AG04450 (cell line): ENCODE measurements at regions not wholly inside any gene's neighbourhood (a gene's known extent, or its start where the extent isn't known, plus 50 kb on each side); places are given as distances from the start of the nearest gene placed in this dataset.

ENCODE experiments used
- CTCF ChIA-PET: fragments of 300-600, 350-600 bp; formaldehyde crosslinking; extraction: SDS; loops from one replicate; lab custom pipeline; 2022; ENCODE audit warnings: antibody characterized with exemption, inconsistent platforms; lab: Charles Lee
- POLR2A ChIA-PET: fragments of 350-600 bp; formaldehyde crosslinking; extraction: SDS; loops from one replicate; lab custom pipeline; 2021; ENCODE audit warnings: antibody characterized with exemption, inconsistent platforms; lab: Yijun Ruan, JAX
- DNase-seq: peaks from one replicate; pipeline ENCODE4 v3.0.0-alpha.2; 2011; ENCODE audit warnings: low read depth, low spot score
- H3K27ac ChIP-seq: one replicate; pipeline ENCODE4 v1.5.1; 2012; ENCODE audit warnings: low read depth, low read length, control low read depth
- H3K27me3 ChIP-seq: one replicate; pipeline ENCODE4 v1.6.0; 2012; ENCODE audit warnings: low read length; ENCODE audit not compliant: control insufficient read depth, insufficient read depth
- H3K4me3 ChIP-seq: 2 replicates; pipeline ENCODE4 v1.5.1; 2011; ENCODE audit warnings: mild to moderate bottlenecking, low read depth, low read length, control low read depth
- H3K9me3 ChIP-seq: 2 replicates; pipeline ENCODE4 v1.5.1; 2012; ENCODE audit warnings: low read length; ENCODE audit not compliant: control insufficient read depth, insufficient read depth
- TF ChIP-seq, protein P1 (sequence below): IDR thresholded peaks from 2 replicates; pipeline ENCODE4 v1.5.1; 2011; ENCODE audit warnings: low read depth, low read length, control low read depth, inconsistent platforms

DNA sequence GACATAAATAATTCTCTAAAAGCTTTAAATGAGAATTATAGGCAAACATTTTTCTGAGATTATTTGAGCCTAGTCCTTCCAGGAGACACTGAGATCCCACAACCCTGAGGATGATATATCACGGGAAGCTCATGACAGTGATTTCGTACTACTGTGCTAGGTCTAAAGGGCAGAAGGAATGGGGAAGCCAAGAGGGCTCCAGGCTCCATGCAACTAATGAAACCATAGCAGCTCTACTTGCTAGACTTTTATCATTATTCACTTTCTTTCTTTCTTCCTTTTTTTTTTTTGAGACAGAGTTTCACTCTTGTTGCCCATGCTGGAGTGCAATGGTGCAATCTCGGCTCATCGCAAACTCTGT, 57.3 kb upstream of the SGK1 start:
- Histone ChIP-seq H3K9me3 (no peaks in the 10 kb centered on the region), H3K27me3 (no peaks in the 10 kb centered on the region), H3K27ac (no peak overlapping the region), H3K4me3 (no peak overlapping the region)
- ChIA-PET CTCF (interaction anchor here (0.6 kb wide), 1 partner anchor 237 kb away, joined by 4 read pairs; no protein-coding TSS in a partner anchor), POLR2A (interaction anchor here (0.5 to 0.7 kb wide), 2 partner anchors 11 to 150 kb away, joined by 3 to 5 read pairs; no protein-coding TSS in a partner anchor)
- no peak for DNase-seq
- TF ChIP-seq, protein P1, sequence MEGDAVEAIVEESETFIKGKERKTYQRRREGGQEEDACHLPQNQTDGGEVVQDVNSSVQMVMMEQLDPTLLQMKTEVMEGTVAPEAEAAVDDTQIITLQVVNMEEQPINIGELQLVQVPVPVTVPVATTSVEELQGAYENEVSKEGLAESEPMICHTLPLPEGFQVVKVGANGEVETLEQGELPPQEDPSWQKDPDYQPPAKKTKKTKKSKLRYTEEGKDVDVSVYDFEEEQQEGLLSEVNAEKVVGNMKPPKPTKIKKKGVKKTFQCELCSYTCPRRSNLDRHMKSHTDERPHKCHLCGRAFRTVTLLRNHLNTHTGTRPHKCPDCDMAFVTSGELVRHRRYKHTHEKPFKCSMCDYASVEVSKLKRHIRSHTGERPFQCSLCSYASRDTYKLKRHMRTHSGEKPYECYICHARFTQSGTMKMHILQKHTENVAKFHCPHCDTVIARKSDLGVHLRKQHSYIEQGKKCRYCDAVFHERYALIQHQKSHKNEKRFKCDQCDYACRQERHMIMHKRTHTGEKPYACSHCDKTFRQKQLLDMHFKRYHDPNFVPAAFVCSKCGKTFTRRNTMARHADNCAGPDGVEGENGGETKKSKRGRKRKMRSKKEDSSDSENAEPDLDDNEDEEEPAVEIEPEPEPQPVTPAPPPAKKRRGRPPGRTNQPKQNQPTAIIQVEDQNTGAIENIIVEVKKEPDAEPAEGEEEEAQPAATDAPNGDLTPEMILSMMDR: no peak

- H3K27ac ChIP-seq: no peak overlapping the region
- DNase-seq: no peak
- no peaks in the 10 kb centered on the region for H3K27me3 ChIP-seq
- H3K4me3 ChIP-seq: no peak overlapping the region
- no peaks in the 10 kb centered on the region for H3K9me3 ChIP-seq
- ChIA-PET POLR2A (interaction anchor here (0.5 to 1.2 kb wide), 3 partner anchors 12 to 150 kb away, joined by 3 to 5 read pairs (median 3); no protein-coding TSS in a partner anchor), CTCF (interaction anchor here (0.6 kb wide), 1 partner anchor 236 kb away, joined by 4 read pairs; no protein-coding TSS in a partner anchor)
- TF ChIP-seq, protein P1: no peak
Measured at GRCh38 chr6:134374491-134375219, 56.7 kb upstream of the SGK1 start.

DNA sequence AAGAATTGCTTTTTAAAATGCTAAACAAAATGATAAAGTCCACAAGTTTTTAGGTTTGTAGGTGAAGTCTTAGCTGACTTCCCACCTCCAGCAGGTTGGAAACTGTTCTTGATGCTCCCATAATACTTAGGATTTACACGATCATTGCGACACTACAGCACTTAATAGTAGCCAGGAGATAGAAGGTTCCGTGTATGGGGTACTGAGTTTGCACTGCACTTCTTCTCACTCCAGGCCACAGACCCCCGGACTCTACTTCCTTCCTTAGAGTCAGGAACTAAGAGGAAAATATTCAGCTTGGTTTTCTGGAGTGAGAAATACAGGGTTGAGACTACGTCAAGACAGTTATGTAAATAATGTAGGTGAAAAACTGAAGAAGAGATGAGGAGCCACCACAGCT, 56.1 kb upstream of the SGK1 start:
- H3K27me3 ChIP-seq: no peaks in the 10 kb centered on the region
- DNase-seq: no peak
- ChIA-PET POLR2A (interaction anchor here (1.2 kb wide), 2 partner anchors 25 to 196 kb away, joined by 3 to 4 read pairs; no protein-coding TSS in a partner anchor), CTCF (interaction anchor here (1.0 to 1.4 kb wide), 3 partner anchors 10 to 449 kb away, joined by 3 to 5 read pairs (median 4); no protein-coding TSS in a partner anchor)
- TF ChIP-seq, protein P1: no peak
- H3K9me3 ChIP-seq: no peaks in the 10 kb centered on the region
- H3K27ac ChIP-seq: peak overlapping the region; percentile 33
- H3K4me3 ChIP-seq: no peak overlapping the region

- POLR2A ChIA-PET: interaction anchor here (1.0 to 1.2 kb wide), 3 partner anchors 25 to 216 kb away, joined by 3 to 4 read pairs (median 3); no protein-coding TSS in a partner anchor
- Histone ChIP-seq H3K4me3 (peak overlapping the region; percentile 21), H3K27me3 (no peaks in the 10 kb centered on the region), H3K9me3 (no peaks in the 10 kb centered on the region), H3K27ac (peak overlapping the region; percentile 33)
- TF ChIP-seq, protein P1: no peak
- peak; percentile 63 for DNase-seq
- CTCF ChIA-PET: interaction anchor here (1.0 to 1.4 kb wide), 3 partner anchors 10 to 450 kb away, joined by 3 to 5 read pairs (median 4); no protein-coding TSS in a partner anchor
Measured at GRCh38 chr6:134373282-134373922, 55.5 kb upstream of the SGK1 start.
